ENCODE measurements at regions not wholly inside any gene's neighbourhood (a gene's known extent, or its start where the extent isn't known, plus 50 kb on each side); places are given as distances from the start of the nearest gene placed in this dataset.

GRCh38 chr9:99560561-99560960 is 261.1 kb upstream of the NR4A3 start:
- intact Hi-C loops (cut with DNase I; ENCODE audit: low total_unique reads): no loop called here
- TF ChIP-seq POLR2AphosphoS5 (IDR thresholded peaks at IDR 0.05): no peak
- no peak for TF ChIP-seq POLR2A (IDR thresholded peaks at IDR 0.05)
- TF ChIP-seq, protein P1, sequence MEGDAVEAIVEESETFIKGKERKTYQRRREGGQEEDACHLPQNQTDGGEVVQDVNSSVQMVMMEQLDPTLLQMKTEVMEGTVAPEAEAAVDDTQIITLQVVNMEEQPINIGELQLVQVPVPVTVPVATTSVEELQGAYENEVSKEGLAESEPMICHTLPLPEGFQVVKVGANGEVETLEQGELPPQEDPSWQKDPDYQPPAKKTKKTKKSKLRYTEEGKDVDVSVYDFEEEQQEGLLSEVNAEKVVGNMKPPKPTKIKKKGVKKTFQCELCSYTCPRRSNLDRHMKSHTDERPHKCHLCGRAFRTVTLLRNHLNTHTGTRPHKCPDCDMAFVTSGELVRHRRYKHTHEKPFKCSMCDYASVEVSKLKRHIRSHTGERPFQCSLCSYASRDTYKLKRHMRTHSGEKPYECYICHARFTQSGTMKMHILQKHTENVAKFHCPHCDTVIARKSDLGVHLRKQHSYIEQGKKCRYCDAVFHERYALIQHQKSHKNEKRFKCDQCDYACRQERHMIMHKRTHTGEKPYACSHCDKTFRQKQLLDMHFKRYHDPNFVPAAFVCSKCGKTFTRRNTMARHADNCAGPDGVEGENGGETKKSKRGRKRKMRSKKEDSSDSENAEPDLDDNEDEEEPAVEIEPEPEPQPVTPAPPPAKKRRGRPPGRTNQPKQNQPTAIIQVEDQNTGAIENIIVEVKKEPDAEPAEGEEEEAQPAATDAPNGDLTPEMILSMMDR (IDR thresholded peaks at IDR 0.05): no peak
- no peak for TF ChIP-seq EP300 (IDR thresholded peaks at IDR 0.05)
- Histone ChIP-seq H3K27me3 (no peaks in the 10 kb centered on the region), H3K4me3 (no peak overlapping the region), H3K27ac (no peak overlapping the region), H3K9me3 (peaks cover 0 to 10% (median 0%) of the 10 kb centered on the region in 4 donors), H3K4me1 (no peaks in the 10 kb centered on the region), H3K36me3 (no peaks in the 10 kb centered on the region)
- no peak for DNase-seq

DNA sequence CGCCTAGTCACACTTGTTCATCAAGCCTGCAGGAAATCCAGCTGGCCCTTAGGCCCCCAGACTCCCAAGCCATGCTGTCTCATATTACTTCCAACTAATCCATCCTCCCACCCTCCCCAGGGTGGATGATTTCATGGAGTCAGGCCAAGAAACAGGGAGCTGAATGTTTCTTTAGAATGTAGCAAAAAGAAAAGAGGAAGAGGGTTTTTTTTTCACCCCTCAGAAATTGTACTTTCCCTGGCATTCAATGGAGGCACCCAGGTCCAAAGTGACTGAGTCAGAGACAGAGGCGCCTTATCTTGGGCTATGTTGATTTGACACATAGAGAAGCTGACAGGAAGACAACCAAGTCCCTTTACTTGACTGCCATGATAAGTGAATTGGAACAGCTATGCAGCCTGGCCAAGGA is 260.2 kb upstream of the NR4A3 start:
- 77 to 90% (median 83%) methylated on average over 2 of the region's 2 CpGs for WGBS, 5 donors
- no peak overlapping the region for H3K4me3 ChIP-seq
- H3K27me3 ChIP-seq: no peaks in the 10 kb centered on the region
- H3K27ac ChIP-seq: no peak overlapping the region
- intact Hi-C loops (cut with DNase I; ENCODE audit: low total_unique reads): no loop called here
- H3K9me3 ChIP-seq: peaks cover 0 to 10% (median 0%) of the 10 kb centered on the region in 4 donors
- peak in 1 of 2 donors; percentile 14 for DNase-seq
- no peaks in the 10 kb centered on the region for H3K36me3 ChIP-seq
- no peaks in the 10 kb centered on the region for H3K4me1 ChIP-seq
- TF ChIP-seq POLR2A (IDR thresholded peaks at IDR 0.05): no peak
- TF ChIP-seq, protein P1 (IDR thresholded peaks at IDR 0.05): no peak
- no peak for TF ChIP-seq EP300 (IDR thresholded peaks at IDR 0.05)
- TF ChIP-seq POLR2AphosphoS5 (IDR thresholded peaks at IDR 0.05): no peak

GRCh38 chr9:99561961-99562565 is 259.6 kb upstream of the NR4A3 start:
- Histone ChIP-seq H3K27me3 (no peaks in the 10 kb centered on the region), H3K4me1 (no peaks in the 10 kb centered on the region), H3K27ac (no peak overlapping the region), H3K36me3 (no peaks in the 10 kb centered on the region), H3K4me3 (no peak overlapping the region), H3K9me3 (peaks cover 0 to 4% (median 0%) of the 10 kb centered on the region in 4 donors)
- DNase-seq: no peak
- intact Hi-C loops (cut with DNase I; ENCODE audit: low total_unique reads): no loop called here
- TF ChIP-seq POLR2AphosphoS5 (IDR thresholded peaks at IDR 0.05) (no peak), POLR2A (IDR thresholded peaks at IDR 0.05) (no peak), EP300 (IDR thresholded peaks at IDR 0.05) (no peak)
- TF ChIP-seq, protein P1 (IDR thresholded peaks at IDR 0.05): no peak
- WGBS, 5 donors: 63 to 79% (median 69%) methylated on average over 2 of the region's 2 CpGs

DNA sequence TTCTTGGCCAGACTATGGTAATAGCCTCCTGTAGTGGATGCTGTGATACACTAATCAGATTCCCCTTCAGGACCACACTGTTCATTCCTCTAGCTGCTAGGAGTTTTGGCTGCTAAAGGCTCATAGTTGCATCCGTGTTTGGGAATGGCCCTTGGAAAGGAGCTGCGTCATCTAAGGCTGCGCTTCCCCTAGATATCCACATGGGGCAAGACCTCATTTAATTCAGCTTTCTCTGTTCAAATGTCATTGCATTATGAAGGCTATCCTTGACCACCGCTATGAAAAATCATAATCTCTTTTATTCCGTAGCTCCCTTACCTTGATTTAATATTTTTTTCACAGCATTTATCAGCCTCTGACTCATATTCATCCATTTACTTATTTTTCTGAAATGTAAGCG is 258.3 kb upstream of the NR4A3 start:
- Histone ChIP-seq H3K27me3 (no peaks in the 10 kb centered on the region), H3K27ac (no peak overlapping the region), H3K4me1 (no peaks in the 10 kb centered on the region), H3K4me3 (no peak overlapping the region), H3K36me3 (no peaks in the 10 kb centered on the region), H3K9me3 (no peaks in the 10 kb centered on the region)
- no peak for TF ChIP-seq EP300 (IDR thresholded peaks at IDR 0.05)
- TF ChIP-seq, protein P1 (IDR thresholded peaks at IDR 0.05): no peak
- no peak for TF ChIP-seq POLR2AphosphoS5 (IDR thresholded peaks at IDR 0.05)
- WGBS, 5 donors: 83 to 88% (median 86%) methylated on average over 6 of the region's 6 CpGs
- DNase-seq: no peak
- intact Hi-C loops (cut with DNase I; ENCODE audit: low total_unique reads): no loop called here
